ENCODE measurements at regions not wholly inside any gene's neighbourhood (a gene's known extent, or its start where the extent isn't known, plus 50 kb on each side); places are given as distances from the start of the nearest gene placed in this dataset.

DNA sequence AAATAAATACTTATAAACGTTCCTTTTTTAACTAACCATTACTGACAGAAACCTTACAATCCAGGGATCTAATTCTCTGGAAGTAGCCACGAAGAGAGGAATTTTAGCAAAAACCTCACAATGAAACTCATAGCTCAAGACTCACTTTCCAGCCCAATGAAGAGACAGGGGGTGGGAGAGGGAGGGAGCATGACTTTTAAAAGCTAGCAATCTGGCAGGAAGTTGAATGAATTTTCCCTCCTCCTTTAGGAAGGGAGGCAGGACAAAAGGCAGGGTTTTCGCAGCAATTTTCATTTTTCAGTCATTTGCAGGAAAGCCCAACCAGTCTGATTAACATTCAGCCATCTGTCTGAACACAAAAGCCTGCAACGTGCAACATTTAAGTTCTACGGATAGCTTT, 381.5 kb upstream of the PSMD7 start:
- no peak for DNase-seq (ENCODE audit: low spot score)
- intact Hi-C loops (cut with DNase I) = no loop called here

- intact Hi-C loops (cut with DNase I) = no loop called here
- DNase-seq (ENCODE audit: low spot score) = no peak
These were observed 383.8 kb upstream of the PSMD7 start for GRCh38 chr16:73912850-73913249.

- intact Hi-C loops (cut with DNase I) = no loop called here
- no peak for DNase-seq (ENCODE audit: low spot score)
These were observed 384.3 kb upstream of the PSMD7 start for GRCh38 chr16:73912281-73912680.

DNA sequence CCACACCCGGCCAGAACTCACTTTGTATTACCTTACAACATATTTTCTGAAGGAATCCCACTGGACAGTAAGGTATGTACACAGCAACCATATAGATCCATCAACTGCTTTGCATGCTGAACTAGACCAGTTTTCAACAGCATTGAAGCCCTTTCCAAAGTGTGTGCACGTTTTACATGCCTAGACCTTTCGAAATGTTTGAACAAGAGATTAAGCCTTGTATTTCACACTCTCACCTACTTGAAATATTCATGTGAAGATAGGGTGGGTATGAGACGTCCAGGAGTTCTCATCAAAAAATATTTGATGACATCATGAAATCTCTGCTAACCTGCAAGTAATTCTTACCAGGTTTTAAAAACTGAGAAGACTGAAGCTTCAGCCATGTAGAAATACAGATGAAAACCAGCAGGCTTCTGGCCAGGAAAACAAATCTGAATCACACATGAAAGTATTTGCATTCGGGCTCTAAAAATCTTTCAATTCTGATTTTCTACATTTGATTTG, 387.0 kb upstream of the PSMD7 start:
- intact Hi-C loops (cut with DNase I) = no loop called here
- no peak for DNase-seq (ENCODE audit: low spot score)

DNA sequence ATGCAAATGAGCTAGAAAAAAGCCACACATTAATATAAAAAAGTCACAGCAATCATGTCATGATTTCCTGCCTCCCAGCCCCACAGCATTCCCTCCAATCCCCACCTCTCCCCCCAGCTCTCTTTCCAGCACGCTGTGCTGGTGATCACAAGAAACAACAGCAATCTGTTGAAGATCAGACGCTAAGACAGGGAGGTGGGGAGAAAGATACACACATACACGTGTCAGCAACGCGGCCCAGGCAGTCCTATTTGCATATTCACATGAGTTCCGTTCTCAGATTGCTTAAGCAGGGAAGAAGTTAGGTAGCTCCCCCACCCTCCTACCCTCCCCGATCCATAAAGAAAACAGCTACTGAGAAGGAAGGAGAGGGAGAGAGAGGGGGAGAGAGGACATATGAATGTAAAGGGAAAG, 405.5 kb upstream of the PSMD7 start:
- no peak for DNase-seq (ENCODE audit: low spot score)
- intact Hi-C loops (cut with DNase I) = loop anchor here in 1 of 2 donors (10.0 kb wide), 1 partner anchor 326 kb away; no protein-coding TSS in a partner anchor

GRCh38 chr16:73890186-73891128, 406.2 kb upstream of the PSMD7 start:
- DNase-seq (ENCODE audit: low spot score) = no peak
- intact Hi-C loops (cut with DNase I) = loop anchor here in 1 of 2 donors (10.0 kb wide), 1 partner anchor 326 kb away; no protein-coding TSS in a partner anchor

GRCh38 chr16:73888840-73889490, 407.6 kb upstream of the PSMD7 start:
- intact Hi-C loops (cut with DNase I) = no loop called here
- DNase-seq (ENCODE audit: low spot score) = no peak

DNA sequence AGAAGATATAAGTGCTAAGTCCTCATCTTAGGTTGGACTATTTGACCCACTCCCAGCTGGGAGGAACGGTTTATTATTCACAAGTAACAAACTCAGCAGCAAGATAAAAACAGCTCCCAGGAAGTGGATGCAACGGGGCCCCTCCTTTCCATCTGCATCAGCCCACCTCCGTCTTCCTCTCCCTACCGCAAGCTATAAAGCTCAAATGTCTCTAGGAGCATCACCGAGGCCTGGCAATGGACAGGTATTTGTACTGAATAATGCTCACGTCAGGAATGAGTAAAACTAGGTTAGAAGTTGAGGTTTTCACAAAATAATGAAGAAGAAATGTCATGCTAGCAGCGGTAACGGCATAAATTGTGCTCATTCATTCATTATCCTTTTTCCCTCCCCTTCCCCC, 408.7 kb upstream of the PSMD7 start:
- DNase-seq (ENCODE audit: low spot score) = no peak
- intact Hi-C loops (cut with DNase I) = no loop called here

DNA sequence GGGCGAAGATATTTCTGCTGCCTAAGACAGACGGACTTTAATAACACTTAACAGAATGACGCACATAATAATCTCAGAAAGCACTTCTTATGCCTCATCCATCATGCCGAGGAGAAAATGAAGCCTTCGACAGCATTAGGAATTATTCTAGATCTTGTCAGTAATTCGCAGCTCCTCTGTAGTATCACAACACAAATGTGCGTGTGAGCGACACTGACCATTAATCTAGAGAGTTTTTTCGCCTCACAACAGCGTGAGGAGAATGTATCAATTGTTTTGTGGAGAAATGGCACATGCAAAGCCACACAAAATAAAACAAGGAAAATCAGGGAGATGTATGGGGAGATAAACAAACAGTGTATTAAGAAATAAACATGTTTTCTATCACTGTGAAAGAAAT, 410.2 kb upstream of the PSMD7 start:
- intact Hi-C loops (cut with DNase I) = no loop called here
- no peak for DNase-seq (ENCODE audit: low spot score)

GRCh38 chr16:73885319-73885718, 411.3 kb upstream of the PSMD7 start:
- intact Hi-C loops (cut with DNase I) = no loop called here
- DNase-seq (ENCODE audit: low spot score) = no peak

- intact Hi-C loops (cut with DNase I) = no loop called here
These were observed 412.8 kb upstream of the PSMD7 start for GRCh38 chr16:73883841-73884240.

GRCh38 chr16:73883126-73883525, 413.5 kb upstream of the PSMD7 start:
- no peak for DNase-seq (ENCODE audit: low spot score)
- intact Hi-C loops (cut with DNase I) = no loop called here

More at GRCh38 chr16:73883841-73884240, 412.8 kb upstream of the PSMD7 start:
- no peak for DNase-seq (ENCODE audit: low spot score)

DNA sequence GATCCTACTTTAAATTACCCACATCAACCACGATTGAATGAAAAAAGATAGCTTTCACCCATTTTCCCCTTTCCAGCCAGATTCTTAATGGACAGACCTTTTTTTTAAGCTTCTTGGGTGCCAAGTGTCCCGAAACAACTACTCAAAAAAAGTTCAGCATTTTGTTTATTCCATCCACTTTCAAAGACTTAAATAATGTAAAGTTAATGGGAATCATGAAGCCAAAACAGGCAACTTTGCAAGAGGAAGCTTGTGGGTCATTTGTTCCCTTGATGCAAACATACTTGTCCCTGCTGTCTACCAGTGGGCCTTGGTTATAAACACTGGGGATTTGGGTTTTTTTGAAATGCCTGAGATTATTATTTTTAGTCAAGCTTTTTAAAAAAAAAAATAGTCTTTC, 414.0 kb upstream of the PSMD7 start:
- no peak for DNase-seq (ENCODE audit: low spot score)
- intact Hi-C loops (cut with DNase I) = no loop called here

DNA sequence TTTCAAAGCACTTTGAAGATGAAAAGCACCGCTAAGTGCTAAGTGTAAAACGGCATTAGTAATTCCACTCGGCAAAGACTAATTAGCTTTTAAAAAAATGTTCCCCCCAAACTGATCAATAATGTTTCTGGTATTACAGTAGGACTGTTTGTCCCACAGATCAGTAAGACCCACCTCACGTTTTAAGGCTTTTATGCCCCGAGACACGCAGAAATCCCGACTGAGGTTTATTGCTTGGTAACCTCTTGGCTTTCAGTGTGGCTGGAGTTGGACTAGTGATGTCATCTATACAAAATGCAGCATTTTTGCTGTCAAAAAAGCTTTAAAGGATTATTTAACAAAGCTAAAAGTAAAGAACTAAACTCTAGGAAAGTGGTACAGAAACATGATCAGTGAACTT, 414.6 kb upstream of the PSMD7 start:
- DNase-seq (ENCODE audit: low spot score) = no peak
- intact Hi-C loops (cut with DNase I) = no loop called here

DNA sequence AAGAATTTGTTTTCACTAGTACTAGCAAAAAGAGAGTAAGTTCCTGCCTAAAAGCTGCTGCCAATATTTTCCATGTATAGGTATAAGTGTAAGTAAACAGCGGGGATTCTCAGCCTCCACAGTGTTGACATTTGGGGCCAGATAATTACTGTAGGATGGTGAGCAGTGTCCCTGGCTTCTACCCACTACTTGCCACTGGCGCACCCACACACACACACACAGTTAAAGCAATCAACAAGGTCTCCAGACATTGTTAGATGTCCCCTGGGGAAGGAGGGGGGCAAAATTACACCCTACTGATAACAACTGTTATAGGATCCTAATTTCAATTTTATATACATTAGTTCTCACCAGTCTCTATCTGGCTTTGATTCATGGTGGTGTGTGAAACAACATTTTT, 417.0 kb upstream of the PSMD7 start:
- DNase-seq (ENCODE audit: low spot score) = no peak
- intact Hi-C loops (cut with DNase I) = loop anchor here in 1 of 2 donors (10.0 kb wide), 1 partner anchor 845 kb away; no protein-coding TSS in a partner anchor

- intact Hi-C loops (cut with DNase I) = loop anchor here in 1 of 2 donors (10.0 kb wide), 1 partner anchor 846 kb away; no protein-coding TSS in a partner anchor
- DNase-seq (ENCODE audit: low spot score) = no peak
These were observed 418.0 kb upstream of the PSMD7 start for GRCh38 chr16:73878611-73879010.

DNA sequence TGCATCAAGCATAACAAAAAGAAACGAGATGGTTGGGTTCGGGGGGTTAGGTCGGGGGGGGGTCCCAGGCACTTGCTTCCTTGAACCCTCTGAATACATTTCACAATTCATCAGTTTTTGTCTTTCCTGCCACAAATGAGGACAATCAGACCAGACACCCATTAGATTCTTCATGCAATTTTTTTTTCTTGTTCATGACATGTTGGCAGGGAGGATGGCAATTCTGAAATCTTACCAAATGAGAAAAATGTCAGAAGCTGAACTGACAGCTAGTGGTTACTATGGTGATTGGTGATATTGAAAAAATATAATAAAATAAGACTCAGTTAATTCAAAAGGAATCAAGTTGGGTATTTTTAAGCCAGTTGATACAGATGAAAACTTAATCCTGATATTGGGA, 419.5 kb upstream of the PSMD7 start:
- intact Hi-C loops (cut with DNase I) = loop anchor here in 1 of 2 donors (10.0 kb wide), 1 partner anchor 848 kb away; no protein-coding TSS in a partner anchor
- no peak for DNase-seq (ENCODE audit: low spot score)

GRCh38 chr16:73875996-73876690, 420.5 kb upstream of the PSMD7 start:
- no peak for DNase-seq (ENCODE audit: low spot score)
- intact Hi-C loops (cut with DNase I) = loop anchor here in 1 of 2 donors (10.0 kb wide), 1 partner anchor 849 kb away; no protein-coding TSS in a partner anchor

GRCh38 chr16:73874324-73874723, 422.3 kb upstream of the PSMD7 start:
- intact Hi-C loops (cut with DNase I) = loop anchor here in 1 of 2 donors (10.0 kb wide), 1 partner anchor 850 kb away; no protein-coding TSS in a partner anchor

More at GRCh38 chr16:73874324-73874723, 422.3 kb upstream of the PSMD7 start:
- DNase-seq (ENCODE audit: low spot score) = no peak

Measured in posterior vena cava (tissue), 2 donors.